ENCODE measurements at regions not wholly inside any gene's neighbourhood (a gene's known extent, or its start where the extent isn't known, plus 50 kb on each side); places are given as distances from the start of the nearest gene placed in this dataset.
A peak's percentile ranks its signal among the peaks of the same experiment; 100 is the strongest.
"Not testable (repeated sequence)": the region's sequence is repeated elsewhere in the genome, so short reads cannot be mapped to it uniquely, and the experiment has no call there.

DNA sequence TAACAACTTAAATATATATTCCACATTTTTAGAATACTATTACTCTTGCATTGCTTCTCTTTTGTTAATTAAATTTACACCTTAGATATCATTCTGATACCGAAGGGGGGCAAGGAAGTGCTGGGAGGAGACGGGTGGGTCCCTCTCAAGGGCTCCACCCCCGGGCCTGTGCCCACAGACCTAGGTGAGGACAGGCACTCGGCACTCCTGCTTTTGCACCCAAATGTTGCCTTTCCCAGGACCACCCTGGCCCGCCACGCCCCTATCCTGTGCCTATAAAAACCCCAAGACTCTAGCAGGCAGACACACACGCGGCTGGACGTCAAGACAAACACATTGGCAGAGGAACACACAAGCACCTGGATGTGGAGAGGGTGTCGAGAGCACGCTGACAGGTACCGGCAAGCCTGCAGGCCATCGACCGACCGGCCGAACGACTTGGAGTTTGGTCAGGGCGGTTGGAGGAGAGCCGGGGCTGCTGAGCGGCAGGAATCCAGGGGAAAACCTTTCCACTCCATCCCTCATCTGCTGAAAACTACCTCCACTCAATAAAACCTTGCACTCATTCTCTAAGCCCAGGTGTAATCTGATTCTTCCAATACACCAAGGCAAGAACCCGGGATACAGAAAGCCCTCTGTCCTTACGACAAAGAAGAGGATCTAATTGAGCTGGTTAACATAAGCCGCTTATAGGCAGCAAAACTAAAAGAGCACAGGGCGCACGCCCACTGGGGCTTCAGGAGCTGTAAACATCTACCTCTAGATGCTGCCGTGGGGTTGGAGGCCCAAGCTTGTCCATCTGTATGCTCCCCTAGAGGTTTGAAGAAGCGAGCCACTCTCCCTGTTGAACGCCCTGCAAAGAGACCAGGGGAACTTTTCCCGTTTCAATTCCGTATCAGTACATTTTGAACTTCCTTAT, 197.4 kb upstream of the PRSS16 start:
- peak; percentile 74 for DNase-seq (ENCODE audit: low spot score)
- H3K79me2 ChIP-seq (ENCODE audit: low read depth), result no peaks in the 10 kb centered on the region
- no peaks in the 10 kb centered on the region for H4K20me1 ChIP-seq (ENCODE audit: low read depth)
- Mint-ChIP-seq H3K27ac (no peak overlapping the region), H3K9me3 (peaks cover 6% of the 10 kb centered on the region), H3K36me3 (no peaks in the 10 kb centered on the region), H3K4me3 (no peak overlapping the region), H3K27me3 (ENCODE audit: insufficient read depth, low read depth) (no peaks in the 10 kb centered on the region), H3K4me1 (peaks cover 2% of the 10 kb centered on the region)
- no peaks in the 10 kb centered on the region for H3K27me3 ChIP-seq
- peaks cover 13% of the 10 kb centered on the region for H3F3A ChIP-seq (ENCODE audit: low read depth)
- no peaks in the 10 kb centered on the region for H3K9me3 ChIP-seq (ENCODE audit: low read depth)
- no peak overlapping the region for H3K9ac ChIP-seq
- H2AFZ ChIP-seq (replicated peaks), result peak overlapping the region; percentile 52
- peaks cover 12% of the 10 kb centered on the region for H3K4me1 ChIP-seq
- no peak overlapping the region for H3K27ac ChIP-seq
- H3K36me3 ChIP-seq, result no peaks in the 10 kb centered on the region
- H3K4me3 ChIP-seq, result no peak overlapping the region
- peak overlapping the region; percentile 47 for H3K4me2 ChIP-seq
- TF ChIP-seq, protein P1, sequence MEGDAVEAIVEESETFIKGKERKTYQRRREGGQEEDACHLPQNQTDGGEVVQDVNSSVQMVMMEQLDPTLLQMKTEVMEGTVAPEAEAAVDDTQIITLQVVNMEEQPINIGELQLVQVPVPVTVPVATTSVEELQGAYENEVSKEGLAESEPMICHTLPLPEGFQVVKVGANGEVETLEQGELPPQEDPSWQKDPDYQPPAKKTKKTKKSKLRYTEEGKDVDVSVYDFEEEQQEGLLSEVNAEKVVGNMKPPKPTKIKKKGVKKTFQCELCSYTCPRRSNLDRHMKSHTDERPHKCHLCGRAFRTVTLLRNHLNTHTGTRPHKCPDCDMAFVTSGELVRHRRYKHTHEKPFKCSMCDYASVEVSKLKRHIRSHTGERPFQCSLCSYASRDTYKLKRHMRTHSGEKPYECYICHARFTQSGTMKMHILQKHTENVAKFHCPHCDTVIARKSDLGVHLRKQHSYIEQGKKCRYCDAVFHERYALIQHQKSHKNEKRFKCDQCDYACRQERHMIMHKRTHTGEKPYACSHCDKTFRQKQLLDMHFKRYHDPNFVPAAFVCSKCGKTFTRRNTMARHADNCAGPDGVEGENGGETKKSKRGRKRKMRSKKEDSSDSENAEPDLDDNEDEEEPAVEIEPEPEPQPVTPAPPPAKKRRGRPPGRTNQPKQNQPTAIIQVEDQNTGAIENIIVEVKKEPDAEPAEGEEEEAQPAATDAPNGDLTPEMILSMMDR (IDR thresholded peaks at IDR 0.05), result peak; percentile 19
- TF ChIP-seq EZH2phosphoT487 (IDR thresholded peaks at IDR 0.05), result peak; percentile 77
- no peak for TF ChIP-seq EZH2 (IDR thresholded peaks at IDR 0.05)

GRCh38 chr6:27052082-27052730, 195.3 kb upstream of the PRSS16 start:
- not testable (repeated sequence) for H3K27me3 ChIP-seq; H3K4me3 Mint-ChIP-seq; H3K4me3 ChIP-seq; H3K9me3 ChIP-seq (ENCODE audit: low read depth); H3K36me3 Mint-ChIP-seq; H3K36me3 ChIP-seq; H2AFZ ChIP-seq (replicated peaks); H3K9ac ChIP-seq; H3K4me2 ChIP-seq; H3K4me1 Mint-ChIP-seq; H3K27me3 Mint-ChIP-seq (ENCODE audit: insufficient read depth, low read depth); H3K9me3 Mint-ChIP-seq; H4K20me1 ChIP-seq (ENCODE audit: low read depth); DNase-seq (ENCODE audit: low spot score); H3K79me2 ChIP-seq (ENCODE audit: low read depth); H3K27ac ChIP-seq
- Histone ChIP-seq H3F3A (ENCODE audit: low read depth) (peaks cover 13% of the 10 kb centered on the region), H3K4me1 (peaks cover 12% of the 10 kb centered on the region)
- peak overlapping the region; percentile 36 for H3K27ac Mint-ChIP-seq

- Histone ChIP-seq H3K4me1 (peaks cover 12% of the 10 kb centered on the region), H3K4me2 (no peak overlapping the region), H3F3A (ENCODE audit: low read depth) (peaks cover 13% of the 10 kb centered on the region), H3K27me3 (no peaks in the 10 kb centered on the region), H3K9ac (no peak overlapping the region), H2AFZ (replicated peaks) (no peak overlapping the region), H3K27ac (no peak overlapping the region), H3K36me3 (no peaks in the 10 kb centered on the region), H3K79me2 (ENCODE audit: low read depth) (no peaks in the 10 kb centered on the region), H3K9me3 (ENCODE audit: low read depth) (no peaks in the 10 kb centered on the region), H3K4me3 (no peak overlapping the region), H4K20me1 (ENCODE audit: low read depth) (no peaks in the 10 kb centered on the region)
- H3K4me1 Mint-ChIP-seq, result peaks cover 2% of the 10 kb centered on the region
- no peak overlapping the region for H3K4me3 Mint-ChIP-seq
- H3K9me3 Mint-ChIP-seq, result peaks cover 1% of the 10 kb centered on the region
- no peaks in the 10 kb centered on the region for H3K36me3 Mint-ChIP-seq
- DNase-seq (ENCODE audit: low spot score), result no peak
- no peak overlapping the region for H3K27ac Mint-ChIP-seq
- no peaks in the 10 kb centered on the region for H3K27me3 Mint-ChIP-seq (ENCODE audit: insufficient read depth, low read depth)
- TF ChIP-seq, protein P1 (IDR thresholded peaks at IDR 0.05), result no peak
- TF ChIP-seq EZH2phosphoT487 (IDR thresholded peaks at IDR 0.05), result no peak
- TF ChIP-seq EZH2 (IDR thresholded peaks at IDR 0.05), result no peak
These were observed 194.8 kb upstream of the PRSS16 start for GRCh38 chr6:27052731-27053082.

- no peak for TF ChIP-seq EZH2phosphoT487 (IDR thresholded peaks at IDR 0.05)
- TF ChIP-seq, protein P1 (IDR thresholded peaks at IDR 0.05), result no peak
- no peak for TF ChIP-seq EZH2 (IDR thresholded peaks at IDR 0.05)
- H3K36me3 ChIP-seq, result no peaks in the 10 kb centered on the region
- H3K9ac ChIP-seq, result no peak overlapping the region
- H2AFZ ChIP-seq (replicated peaks), result no peak overlapping the region
- H3K4me1 ChIP-seq, result peaks cover 12% of the 10 kb centered on the region
- H3K79me2 ChIP-seq (ENCODE audit: low read depth), result no peaks in the 10 kb centered on the region
- Mint-ChIP-seq H3K36me3 (no peaks in the 10 kb centered on the region), H3K27me3 (ENCODE audit: insufficient read depth, low read depth) (no peaks in the 10 kb centered on the region), H3K4me3 (no peak overlapping the region), H3K27ac (no peak overlapping the region), H3K9me3 (no peaks in the 10 kb centered on the region), H3K4me1 (peaks cover 2% of the 10 kb centered on the region)
- H3K4me2 ChIP-seq, result no peak overlapping the region
- no peak overlapping the region for H3K27ac ChIP-seq
- no peaks in the 10 kb centered on the region for H4K20me1 ChIP-seq (ENCODE audit: low read depth)
- no peak overlapping the region for H3K4me3 ChIP-seq
- no peaks in the 10 kb centered on the region for H3K9me3 ChIP-seq (ENCODE audit: low read depth)
- DNase-seq (ENCODE audit: low spot score), result no peak
- H3K27me3 ChIP-seq, result no peaks in the 10 kb centered on the region
- H3F3A ChIP-seq (ENCODE audit: low read depth), result peaks cover 13% of the 10 kb centered on the region
These were observed 193.8 kb upstream of the PRSS16 start for GRCh38 chr6:27053738-27054137.

All from neural progenitor cell (in vitro differentiated cells).